ENCODE measurements at regions not wholly inside any gene's neighbourhood (a gene's known extent, or its start where the extent isn't known, plus 50 kb on each side); places are given as distances from the start of the nearest gene placed in this dataset.

DNA sequence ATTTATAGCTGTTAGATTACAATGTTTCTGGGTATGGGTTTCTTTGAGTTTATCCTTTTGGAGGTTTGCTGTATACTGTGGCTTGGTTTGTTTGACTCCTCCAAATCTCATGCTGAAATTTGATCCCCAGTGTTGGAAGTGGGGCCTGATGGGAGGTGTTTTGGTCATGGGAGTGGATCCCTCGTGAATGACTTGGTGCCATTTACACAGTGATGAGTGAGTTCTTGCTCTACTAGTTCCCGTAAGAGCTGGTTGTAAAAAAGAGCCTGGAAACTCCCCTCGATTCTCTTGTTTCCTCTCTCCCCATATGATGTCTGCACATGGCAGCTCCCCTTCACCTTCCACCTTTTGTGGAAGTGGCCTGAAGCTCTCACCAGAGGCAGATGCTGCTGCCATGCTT lies 324.1 kb downstream of the C7orf25 start:
- BruUV-seq (replicated peaks): no TSS peak
- DNase-seq (ENCODE audit: low read depth, low spot score): no peak
- Histone ChIP-seq H3K4me3 (replicated peaks in 1 of 2; ENCODE audit: low read depth in 1 of 2, low read length in 2 of 2) (no peak overlapping the region), H3K9me3 (ENCODE audit: control insufficient read depth in 1 of 2, insufficient read depth in 1 of 2, low read depth in 1 of 2, low read length in 2 of 2) (no peaks in the 10 kb centered on the region; a peak in 1 of 4 replicates), H3K4me2 (ENCODE audit: low read length) (no peak overlapping the region), H3K4me1 (ENCODE audit: control insufficient read depth in 1 of 2, insufficient read depth in 2 of 2, low read length in 2 of 2) (no peaks in the 10 kb centered on the region), H3K36me3 (ENCODE audit: control insufficient read depth in 1 of 2, insufficient read depth in 2 of 2, low read length in 2 of 2) (no peaks in the 10 kb centered on the region), H3K9ac (ENCODE audit: low read length) (no peak overlapping the region), H3K27me3 (ENCODE audit: insufficient read depth, low read length) (no peaks in the 10 kb centered on the region), H4K20me1 (ENCODE audit: insufficient read depth) (no peaks in the 10 kb centered on the region), H3K9me2 (ENCODE audit: insufficient read depth) (no peaks in the 10 kb centered on the region), H2AFZ (ENCODE audit: low read depth, low read length, poor library complexity, severe bottlenecking) (no peak overlapping the region), H3K79me2 (ENCODE audit: insufficient read depth, low read length) (no peaks in the 10 kb centered on the region), H3K27ac (ENCODE audit: low read depth, low read length) (no peak overlapping the region)
- CTCF ChIA-PET: no interaction called here
- intact Hi-C loops (cut with micrococcal nuclease): no loop called here
- no peak for ATAC-seq
- POLR2A ChIA-PET: no interaction called here
- RAD21 ChIA-PET (ENCODE audit: low non-redundant PET in 1 of 2, low total read pairs in 2 of 2, uncharacterized antibody in 2 of 2, unreplicated experiment in 2 of 2): no interaction called here
- TF ChIP-seq, protein P1, sequence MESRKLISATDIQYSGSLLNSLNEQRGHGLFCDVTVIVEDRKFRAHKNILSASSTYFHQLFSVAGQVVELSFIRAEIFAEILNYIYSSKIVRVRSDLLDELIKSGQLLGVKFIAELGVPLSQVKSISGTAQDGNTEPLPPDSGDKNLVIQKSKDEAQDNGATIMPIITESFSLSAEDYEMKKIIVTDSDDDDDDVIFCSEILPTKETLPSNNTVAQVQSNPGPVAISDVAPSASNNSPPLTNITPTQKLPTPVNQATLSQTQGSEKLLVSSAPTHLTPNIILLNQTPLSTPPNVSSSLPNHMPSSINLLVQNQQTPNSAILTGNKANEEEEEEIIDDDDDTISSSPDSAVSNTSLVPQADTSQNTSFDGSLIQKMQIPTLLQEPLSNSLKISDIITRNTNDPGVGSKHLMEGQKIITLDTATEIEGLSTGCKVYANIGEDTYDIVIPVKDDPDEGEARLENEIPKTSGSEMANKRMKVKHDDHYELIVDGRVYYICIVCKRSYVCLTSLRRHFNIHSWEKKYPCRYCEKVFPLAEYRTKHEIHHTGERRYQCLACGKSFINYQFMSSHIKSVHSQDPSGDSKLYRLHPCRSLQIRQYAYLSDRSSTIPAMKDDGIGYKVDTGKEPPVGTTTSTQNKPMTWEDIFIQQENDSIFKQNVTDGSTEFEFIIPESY (IDR thresholded peaks at IDR 0.05; ENCODE audit: extremely low read depth, insufficient replicate concordance, low read length): no peak
- TF ChIP-seq RAD21 (IDR thresholded peaks at IDR 0.05; ENCODE audit: low read depth) (no peak), FOSL1 (IDR thresholded peaks at IDR 0.05; ENCODE audit: low read depth) (no peak), POLR2AphosphoS5 (IDR thresholded peaks at IDR 0.05; ENCODE audit: low read depth, low read length) (no peak), TCF7L2 (IDR thresholded peaks at IDR 0.05; ENCODE audit: borderline replicate concordance, extremely low read depth, insufficient read depth, insufficient read length) (no peak), EZH2phosphoT487 (IDR thresholded peaks at IDR 0.05; ENCODE audit: borderline replicate concordance) (no peak), CBX3 (IDR thresholded peaks at IDR 0.05; ENCODE audit: low read depth) (no peak), SIN3A (IDR thresholded peaks at IDR 0.05; ENCODE audit: low read depth) (no peak), ZNF274 (IDR thresholded peaks at IDR 0.05; ENCODE audit: low read depth, low read length) (no peak)
- TF ChIP-seq, protein P2, sequence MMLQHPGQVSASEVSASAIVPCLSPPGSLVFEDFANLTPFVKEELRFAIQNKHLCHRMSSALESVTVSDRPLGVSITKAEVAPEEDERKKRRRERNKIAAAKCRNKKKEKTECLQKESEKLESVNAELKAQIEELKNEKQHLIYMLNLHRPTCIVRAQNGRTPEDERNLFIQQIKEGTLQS (IDR thresholded peaks at IDR 0.05): no peak
